H9 (cell line): ENCODE measurements at regions not wholly inside any gene's neighbourhood (a gene's known extent, or its start where the extent isn't known, plus 50 kb on each side); places are given as distances from the start of the nearest gene placed in this dataset.

Experiments used
- DNase-seq: peaks from one replicate; pipeline ENCODE4 v3.0.0-alpha.2; 2017
- H2AFZ ChIP-seq: one replicate; pipeline ENCODE4 v1.6.1; 2013; ENCODE audit warnings: mild to moderate bottlenecking, low read length, control low read depth, moderate library complexity
- H2AK5ac ChIP-seq: 2 replicates; pipeline ENCODE4 v1.6.1; 2013; ENCODE audit warnings: low read length, control low read depth, mixed read lengths; ENCODE audit not compliant: insufficient read length
- H2BK120ac ChIP-seq: one replicate; pipeline ENCODE4 v1.6.1; 2013; ENCODE audit warnings: low read depth, mild to moderate bottlenecking, low read length, control low read depth, inconsistent platforms; ENCODE audit not compliant: poor library complexity, severe bottlenecking
- H2BK12ac ChIP-seq: 2 replicates; pipeline ENCODE4 v1.6.1; 2013; ENCODE audit warnings: low read length, control low read depth, mixed read lengths, low read depth; ENCODE audit not compliant: insufficient read length
- H2BK15ac ChIP-seq: 2 replicates; pipeline ENCODE4 v1.6.1; 2013; ENCODE audit warnings: low read depth, low read length, control low read depth
- H2BK20ac ChIP-seq: one replicate; pipeline ENCODE4 v1.6.1; 2013; ENCODE audit warnings: low read depth, mild to moderate bottlenecking, low read length, control low read depth, inconsistent platforms; ENCODE audit not compliant: poor library complexity, severe bottlenecking
- H2BK5ac ChIP-seq: 2 replicates; pipeline ENCODE4 v1.6.1; 2013; ENCODE audit warnings: low read length, control low read depth, mixed read lengths; ENCODE audit not compliant: insufficient read length
- H3K14ac ChIP-seq: 2 replicates; pipeline ENCODE4 v1.6.1; 2013; ENCODE audit warnings: low read length, control low read depth; ENCODE audit not compliant: insufficient read depth
- H3K18ac ChIP-seq: 2 replicates; pipeline ENCODE4 v1.6.1; 2013; ENCODE audit warnings: low read depth, mild to moderate bottlenecking, mixed read lengths, low read length, control low read depth; ENCODE audit not compliant: insufficient read length
- H3K23ac ChIP-seq: 2 replicates; pipeline ENCODE4 v1.6.1; 2013; ENCODE audit warnings: low read length, control low read depth, mixed read lengths, low read depth; ENCODE audit not compliant: insufficient read length
- H3K23me2 ChIP-seq: 2 replicates; pipeline ENCODE4 v1.6.1; 2013; ENCODE audit warnings: low read depth, mild to moderate bottlenecking, mixed read lengths, low read length, control low read depth; ENCODE audit not compliant: insufficient read length, poor library complexity, severe bottlenecking
- H3K27ac ChIP-seq: 2 replicates; pipeline ENCODE4 v1.5.1; 2013; ENCODE audit warnings: low read length, control low read depth, mixed read lengths, low read depth; ENCODE audit not compliant: insufficient read length
- H3K27me3 ChIP-seq: 2 replicates; pipeline ENCODE4 v1.6.1; 2013; ENCODE audit warnings: low read length, control low read depth, inconsistent platforms; ENCODE audit not compliant: insufficient read depth
- H3K4ac ChIP-seq: 2 replicates; pipeline ENCODE4 v1.6.1; 2013; ENCODE audit warnings: low read depth, mild to moderate bottlenecking, control low read depth, inconsistent platforms, low read length, moderate library complexity
- H3K4me1 ChIP-seq: 2 replicates; pipeline ENCODE4 v1.6.1; 2013; ENCODE audit warnings: low read length, control low read depth, inconsistent platforms; ENCODE audit not compliant: insufficient read depth
- H3K4me2 ChIP-seq: 2 replicates; pipeline ENCODE4 v1.6.1; 2013; ENCODE audit warnings: low read length, control low read depth, mixed read lengths; ENCODE audit not compliant: insufficient read length, insufficient read depth
- H3K56ac ChIP-seq: 2 replicates; pipeline ENCODE4 v1.6.1; 2013; ENCODE audit warnings: low read depth, mild to moderate bottlenecking, mixed read lengths, low read length, control low read depth; ENCODE audit not compliant: insufficient read length
- H3K79me1 ChIP-seq: 2 replicates; pipeline ENCODE4 v1.6.1; 2013; ENCODE audit warnings: low read depth, mild to moderate bottlenecking, moderate library complexity, low read length, control low read depth, inconsistent platforms; ENCODE audit not compliant: insufficient read depth, poor library complexity, severe bottlenecking
- H3K79me2 ChIP-seq: 2 replicates; pipeline ENCODE4 v1.6.1; 2013; ENCODE audit warnings: low read length, control low read depth, inconsistent platforms; ENCODE audit not compliant: insufficient read depth
- H3K9ac ChIP-seq: 2 replicates; pipeline ENCODE4 v1.6.1; 2013; ENCODE audit warnings: low read length, control low read depth, mixed read lengths; ENCODE audit not compliant: insufficient read length; ENCODE audit errors: extremely low read depth
- H3K9me3 ChIP-seq: one replicate; pipeline ENCODE4 v1.6.1; 2013; ENCODE audit warnings: low read depth, low read length, inconsistent platforms; ENCODE audit not compliant: control insufficient read depth
- H3T11ph ChIP-seq: one replicate; pipeline ENCODE4 v1.6.1; 2013; ENCODE audit warnings: mild to moderate bottlenecking, low read length, control low read depth, inconsistent platforms
- H4K20me1 ChIP-seq: one replicate; pipeline ENCODE4 v1.6.1; 2013; ENCODE audit not compliant: control insufficient read depth, insufficient read length, insufficient read depth
- H4K5ac ChIP-seq: 2 replicates; pipeline ENCODE4 v1.6.1; 2013; ENCODE audit warnings: low read depth, mild to moderate bottlenecking, mixed read lengths, low read length, control low read depth; ENCODE audit not compliant: insufficient read length
- H4K8ac ChIP-seq: replicated peaks from 2 replicates; pipeline ENCODE4 v1.6.1; 2013; ENCODE audit warnings: low read length, control low read depth, mixed read lengths, low read depth; ENCODE audit not compliant: insufficient read length
- H4K91ac ChIP-seq: 2 replicates; pipeline ENCODE4 v1.6.1; 2013; ENCODE audit warnings: low read depth, mild to moderate bottlenecking, moderate library complexity, mixed read lengths, low read length, control low read depth; ENCODE audit not compliant: insufficient read length
- H3K27ac Mint-ChIP-seq, 3 experiments: 2 replicates in 2 of 3; 3 replicates in 1 of 3; pipeline ENCODE4 v1.8.0; 2020 to 2021; ENCODE audit warnings: mixed read lengths in 3 of 3, mild to moderate bottlenecking in 1 of 3, moderate library complexity in 1 of 3
- H3K27me3 Mint-ChIP-seq: 2 replicates; pipeline ENCODE4 v1.8.0; 2021; ENCODE audit warnings: low read depth, mild to moderate bottlenecking, moderate library complexity, mixed read lengths
- H3K36me3 Mint-ChIP-seq, 3 experiments: 2 replicates in 2 of 3; 3 replicates in 1 of 3; pipeline ENCODE4 v1.8.0; 2020 to 2021; ENCODE audit warnings: low read depth in 3 of 3, mixed read lengths in 3 of 3; ENCODE audit not compliant: insufficient read depth in 1 of 3
- H3K4me1 Mint-ChIP-seq, 2 experiments: 2 replicates each; pipeline ENCODE4 v1.8.0; 2020; ENCODE audit warnings: mixed read lengths in 2 of 2
- H3K4me3 Mint-ChIP-seq, 2 experiments: 2 replicates in 1 of 2; 3 replicates in 1 of 2; pipeline ENCODE4 v1.8.0; 2020 to 2021; ENCODE audit warnings: mild to moderate bottlenecking in 2 of 2, mixed read lengths in 2 of 2, moderate library complexity in 1 of 2
- H3K9me3 Mint-ChIP-seq, 2 experiments: 2 replicates in 1 of 2; 3 replicates in 1 of 2; pipeline ENCODE4 v1.8.0; 2020; ENCODE audit warnings: mild to moderate bottlenecking in 2 of 2, mixed read lengths in 2 of 2, moderate library complexity in 1 of 2
- WGBS: extraction: QIAGEN DNeasy Blood & Tissue Kit; methylation state at CpG from one replicate; pipeline ENCODE4 v1.1.7; 2013; ENCODE audit warnings: missing lambda C conversion rate, low lambda C conversion rate, mixed read lengths; ENCODE audit not compliant: insufficient read length; ENCODE audit errors: extremely low coverage; 5-methylcytosine and 5-hydroxymethylcytosine counted together
- TF ChIP-seq, protein P1 (sequence below): fragments of 200-600 bp; sonication (generic); conservative IDR thresholded peaks from 3 replicates; pipeline ENCODE4 v1.8.0; 2021; ENCODE audit warnings: antibody characterized with exemption, mild to moderate bottlenecking

DNA sequence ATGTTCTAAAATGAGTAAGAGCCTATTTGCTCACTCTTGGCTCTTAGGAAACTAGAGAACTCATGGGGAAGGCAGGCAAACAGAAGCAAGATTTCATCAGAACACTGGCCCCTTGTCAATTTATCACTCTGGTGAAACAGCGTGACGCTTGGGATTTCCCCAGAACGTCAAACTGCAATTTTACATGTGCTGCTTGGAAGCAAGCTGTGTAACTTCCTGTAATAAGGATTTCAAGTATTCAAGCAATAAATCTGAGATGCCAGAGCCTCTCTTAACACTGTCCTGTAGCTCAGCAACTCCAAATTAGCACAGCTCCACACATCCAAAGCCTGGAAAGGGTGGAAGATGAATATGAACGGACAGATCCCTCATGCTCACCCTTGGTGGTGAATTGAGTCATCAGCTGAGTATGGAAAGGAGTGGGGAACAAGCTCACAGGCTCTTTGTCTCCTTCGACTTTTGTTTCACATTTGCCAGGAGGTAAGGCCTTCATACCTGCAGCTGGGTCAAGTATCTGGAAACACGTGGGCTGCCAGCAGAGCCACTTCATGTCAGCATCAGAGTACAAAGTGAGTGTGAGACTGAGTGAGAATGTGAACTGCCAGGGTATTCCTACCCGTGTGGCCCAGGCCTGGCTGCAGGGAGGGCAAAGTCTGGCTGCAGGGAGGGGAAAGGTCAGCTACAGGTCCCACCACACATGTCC is 140.4 kb upstream of the NAMPT start:
- H3K27ac ChIP-seq: no peak overlapping the region
- H2BK120ac ChIP-seq: no peak overlapping the region
- H3K79me1 ChIP-seq: no peaks in the 10 kb centered on the region
- no CpG with 5 or more reads among the region's 7 CpGs for WGBS
- Mint-ChIP-seq H3K36me3 (no peaks in the 10 kb centered on the region; a peak in 1 of 7 replicates), H3K4me1 (peaks cover 3 to 7% of the 10 kb centered on the region in 2 experiments; a peak in 2 of 4 replicates), H3K9me3 (peaks cover 0 to 4% of the 10 kb centered on the region in 2 experiments; a peak in 1 of 5 replicates), H3K27me3 (no peaks in the 10 kb centered on the region; the same call in none of the 2 replicates), H3K4me3 (no peak overlapping the region), H3K27ac (no peak overlapping the region)
- TF ChIP-seq, protein P1, sequence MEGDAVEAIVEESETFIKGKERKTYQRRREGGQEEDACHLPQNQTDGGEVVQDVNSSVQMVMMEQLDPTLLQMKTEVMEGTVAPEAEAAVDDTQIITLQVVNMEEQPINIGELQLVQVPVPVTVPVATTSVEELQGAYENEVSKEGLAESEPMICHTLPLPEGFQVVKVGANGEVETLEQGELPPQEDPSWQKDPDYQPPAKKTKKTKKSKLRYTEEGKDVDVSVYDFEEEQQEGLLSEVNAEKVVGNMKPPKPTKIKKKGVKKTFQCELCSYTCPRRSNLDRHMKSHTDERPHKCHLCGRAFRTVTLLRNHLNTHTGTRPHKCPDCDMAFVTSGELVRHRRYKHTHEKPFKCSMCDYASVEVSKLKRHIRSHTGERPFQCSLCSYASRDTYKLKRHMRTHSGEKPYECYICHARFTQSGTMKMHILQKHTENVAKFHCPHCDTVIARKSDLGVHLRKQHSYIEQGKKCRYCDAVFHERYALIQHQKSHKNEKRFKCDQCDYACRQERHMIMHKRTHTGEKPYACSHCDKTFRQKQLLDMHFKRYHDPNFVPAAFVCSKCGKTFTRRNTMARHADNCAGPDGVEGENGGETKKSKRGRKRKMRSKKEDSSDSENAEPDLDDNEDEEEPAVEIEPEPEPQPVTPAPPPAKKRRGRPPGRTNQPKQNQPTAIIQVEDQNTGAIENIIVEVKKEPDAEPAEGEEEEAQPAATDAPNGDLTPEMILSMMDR: no peak
- no peak overlapping the region for H3K23ac ChIP-seq
- no peak overlapping the region for H3K18ac ChIP-seq
- H3K4ac ChIP-seq: no peak overlapping the region
- no peak overlapping the region for H3T11ph ChIP-seq
- no peaks in the 10 kb centered on the region for H3K4me1 ChIP-seq
- no peaks in the 10 kb centered on the region for H3K23me2 ChIP-seq
- no peak overlapping the region for H3K4me2 ChIP-seq
- H2BK20ac ChIP-seq: no peak overlapping the region
- no peak overlapping the region for H4K8ac ChIP-seq
- H2BK5ac ChIP-seq: no peak overlapping the region
- no peak overlapping the region for H2AK5ac ChIP-seq
- no peak overlapping the region for H2BK15ac ChIP-seq
- H2AFZ ChIP-seq: no peak overlapping the region
- no peak overlapping the region for H3K14ac ChIP-seq
- no peaks in the 10 kb centered on the region for H4K20me1 ChIP-seq
- no peak overlapping the region for H3K56ac ChIP-seq
- no peaks in the 10 kb centered on the region for H3K9me3 ChIP-seq
- DNase-seq: no peak
- no peak overlapping the region for H4K5ac ChIP-seq
- no peak overlapping the region for H4K91ac ChIP-seq
- H3K9ac ChIP-seq: no peak overlapping the region
- H3K27me3 ChIP-seq: no peaks in the 10 kb centered on the region
- no peaks in the 10 kb centered on the region for H3K79me2 ChIP-seq
- no peak overlapping the region for H2BK12ac ChIP-seq
